ENCODE measurements at regions not wholly inside any gene's neighbourhood (a gene's known extent, or its start where the extent isn't known, plus 50 kb on each side); places are given as distances from the start of the nearest gene placed in this dataset.

DNA sequence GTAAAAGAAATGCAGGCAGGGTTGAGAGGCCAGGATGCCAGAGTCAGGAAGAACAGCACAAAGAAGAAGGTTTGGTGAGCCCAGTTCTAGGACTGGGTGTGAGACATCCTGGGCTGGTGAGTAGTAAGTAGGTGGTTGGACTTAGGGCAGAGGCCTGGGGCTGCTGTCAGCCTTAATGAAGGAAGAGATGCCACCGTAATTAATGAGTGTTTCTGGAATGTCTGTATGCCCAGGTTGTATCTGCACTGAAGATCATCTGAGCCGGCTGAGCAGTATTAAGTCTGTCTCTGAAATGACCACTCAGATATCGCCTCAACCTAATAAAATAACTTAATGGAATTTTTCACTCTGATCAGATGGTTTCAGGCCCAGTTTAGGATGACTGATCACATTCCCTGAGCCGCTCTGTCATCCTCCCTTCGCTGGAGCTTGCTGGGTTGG is 532.9 kb upstream of the IL12A start:
- no peak for TF ChIP-seq POLR2AphosphoS5 (IDR thresholded peaks at IDR 0.05)
- no peak for TF ChIP-seq POLR2A (IDR thresholded peaks at IDR 0.05)

Data from spleen (tissue), 3 donors.